ENCODE measurements at regions not wholly inside any gene's neighbourhood (a gene's known extent, or its start where the extent isn't known, plus 50 kb on each side); places are given as distances from the start of the nearest gene placed in this dataset.

DNA sequence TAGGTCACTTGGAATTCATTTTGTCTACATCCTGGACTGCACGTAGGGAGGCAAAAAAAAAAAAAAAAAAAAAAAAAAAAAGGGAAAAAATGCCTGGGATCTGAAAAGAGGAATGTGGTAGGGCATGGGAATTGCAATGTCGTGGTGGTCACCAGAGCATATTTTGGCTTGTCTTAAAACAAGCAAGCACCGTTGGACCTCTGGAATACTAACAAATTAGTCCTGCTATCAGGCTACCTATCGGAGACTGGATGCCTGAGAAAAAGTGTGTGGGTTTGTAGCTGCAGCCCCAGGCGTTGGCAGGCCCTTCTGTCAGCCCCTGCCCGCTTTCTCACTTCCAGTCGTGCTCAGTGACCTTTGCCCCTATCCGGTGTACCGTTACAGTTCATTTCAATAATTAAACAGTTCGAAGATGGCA, 588.5 kb upstream of the ZEB2 start:
- TF ChIP-seq, protein P1, sequence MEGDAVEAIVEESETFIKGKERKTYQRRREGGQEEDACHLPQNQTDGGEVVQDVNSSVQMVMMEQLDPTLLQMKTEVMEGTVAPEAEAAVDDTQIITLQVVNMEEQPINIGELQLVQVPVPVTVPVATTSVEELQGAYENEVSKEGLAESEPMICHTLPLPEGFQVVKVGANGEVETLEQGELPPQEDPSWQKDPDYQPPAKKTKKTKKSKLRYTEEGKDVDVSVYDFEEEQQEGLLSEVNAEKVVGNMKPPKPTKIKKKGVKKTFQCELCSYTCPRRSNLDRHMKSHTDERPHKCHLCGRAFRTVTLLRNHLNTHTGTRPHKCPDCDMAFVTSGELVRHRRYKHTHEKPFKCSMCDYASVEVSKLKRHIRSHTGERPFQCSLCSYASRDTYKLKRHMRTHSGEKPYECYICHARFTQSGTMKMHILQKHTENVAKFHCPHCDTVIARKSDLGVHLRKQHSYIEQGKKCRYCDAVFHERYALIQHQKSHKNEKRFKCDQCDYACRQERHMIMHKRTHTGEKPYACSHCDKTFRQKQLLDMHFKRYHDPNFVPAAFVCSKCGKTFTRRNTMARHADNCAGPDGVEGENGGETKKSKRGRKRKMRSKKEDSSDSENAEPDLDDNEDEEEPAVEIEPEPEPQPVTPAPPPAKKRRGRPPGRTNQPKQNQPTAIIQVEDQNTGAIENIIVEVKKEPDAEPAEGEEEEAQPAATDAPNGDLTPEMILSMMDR (IDR thresholded peaks at IDR 0.05): no peak
- Histone ChIP-seq H2AFZ (no peak overlapping the region), H3K79me2 (no peaks in the 10 kb centered on the region), H3K4me3 (ENCODE audit: low read depth, low read length) (no peak overlapping the region), H3K27me3 (ENCODE audit: control insufficient read depth, insufficient read depth, low read length) (no peaks in the 10 kb centered on the region), H3K4me2 (ENCODE audit: low read length) (no peak overlapping the region), H3K9me3 (ENCODE audit: control insufficient read depth, low read length) (no peaks in the 10 kb centered on the region), H3K4me1 (no peaks in the 10 kb centered on the region), H3K9ac (no peak overlapping the region), H3K27ac (no peak overlapping the region), H3K36me3 (ENCODE audit: control insufficient read depth, insufficient read depth, low read length) (no peaks in the 10 kb centered on the region)

DNA sequence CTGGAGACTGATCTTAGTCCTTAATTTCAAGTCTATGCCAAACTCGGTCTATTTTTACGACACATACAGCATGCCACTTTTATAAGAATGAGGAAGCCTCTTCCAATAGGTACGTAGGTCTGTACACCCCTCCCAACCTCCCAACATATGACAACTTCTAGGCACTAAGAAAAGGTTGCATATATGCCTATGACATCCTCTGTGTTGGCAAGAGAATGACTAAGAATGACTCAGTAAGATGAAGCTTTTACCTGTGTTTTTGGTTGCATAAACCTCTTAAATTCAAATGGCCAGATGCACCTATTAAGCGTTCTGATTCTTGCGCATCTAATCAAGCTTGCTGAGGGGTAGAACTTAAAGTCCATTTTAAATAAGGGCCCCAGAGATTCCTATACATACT, 586.4 kb upstream of the ZEB2 start:
- Histone ChIP-seq H3K4me1 (no peaks in the 10 kb centered on the region), H3K4me3 (ENCODE audit: low read depth, low read length) (no peak overlapping the region), H3K79me2 (no peaks in the 10 kb centered on the region), H2AFZ (no peak overlapping the region), H3K27me3 (ENCODE audit: control insufficient read depth, insufficient read depth, low read length) (no peaks in the 10 kb centered on the region), H3K36me3 (ENCODE audit: control insufficient read depth, insufficient read depth, low read length) (no peaks in the 10 kb centered on the region), H3K4me2 (ENCODE audit: low read length) (no peak overlapping the region), H3K27ac (no peak overlapping the region), H3K9me3 (ENCODE audit: control insufficient read depth, low read length) (no peaks in the 10 kb centered on the region), H3K9ac (no peak overlapping the region)
- TF ChIP-seq, protein P1 (IDR thresholded peaks at IDR 0.05): no peak

DNA sequence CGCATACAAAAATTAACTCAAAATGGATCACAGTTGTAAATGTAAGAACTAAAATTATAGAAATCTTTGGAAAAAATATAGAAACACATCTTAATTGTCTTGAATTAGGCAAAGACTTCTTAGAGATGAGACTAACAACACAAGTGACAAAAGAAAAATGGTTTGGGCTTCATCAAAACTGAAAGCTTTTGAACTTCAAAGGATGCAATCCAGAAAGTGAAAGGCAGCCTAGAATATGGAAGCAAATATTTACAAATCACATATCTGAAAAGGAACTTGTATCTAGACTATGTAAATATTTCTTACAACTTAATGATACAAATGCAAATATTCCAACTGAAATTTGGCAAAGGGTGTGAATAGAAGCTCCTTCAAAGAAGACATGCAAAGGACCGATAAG, 582.8 kb upstream of the ZEB2 start:
- Histone ChIP-seq H3K4me2 (ENCODE audit: low read length) (no peak overlapping the region), H3K4me1 (no peaks in the 10 kb centered on the region), H2AFZ (no peak overlapping the region), H3K79me2 (no peaks in the 10 kb centered on the region), H3K27me3 (ENCODE audit: control insufficient read depth, insufficient read depth, low read length) (no peaks in the 10 kb centered on the region), H3K9me3 (ENCODE audit: control insufficient read depth, low read length) (no peaks in the 10 kb centered on the region), H3K4me3 (ENCODE audit: low read depth, low read length) (no peak overlapping the region), H3K36me3 (ENCODE audit: control insufficient read depth, insufficient read depth, low read length) (no peaks in the 10 kb centered on the region), H3K27ac (no peak overlapping the region), H3K9ac (no peak overlapping the region)
- TF ChIP-seq, protein P1 (IDR thresholded peaks at IDR 0.05): no peak

DNA sequence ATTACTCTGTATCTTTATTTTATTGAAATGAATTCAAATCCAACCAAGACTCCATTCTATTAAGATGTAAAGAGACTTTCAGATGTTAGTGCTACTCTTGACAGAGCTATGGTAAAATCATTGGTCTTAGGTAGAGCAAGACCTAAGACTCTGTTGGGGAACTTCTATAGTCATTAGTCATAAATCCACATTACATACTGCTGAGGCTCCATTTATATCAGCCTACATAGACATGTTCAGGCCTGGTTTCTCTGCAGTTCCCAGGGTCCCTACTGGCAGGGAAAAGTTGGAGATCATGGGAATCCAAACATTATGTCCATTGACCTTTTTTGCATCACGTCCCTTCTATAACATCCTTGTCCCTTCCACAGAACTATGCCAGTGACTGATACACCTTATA, 580.4 kb upstream of the ZEB2 start:
- TF ChIP-seq, protein P1 (IDR thresholded peaks at IDR 0.05): no peak
- Histone ChIP-seq H3K27me3 (ENCODE audit: control insufficient read depth, insufficient read depth, low read length) (no peaks in the 10 kb centered on the region), H3K9me3 (ENCODE audit: control insufficient read depth, low read length) (no peaks in the 10 kb centered on the region), H2AFZ (no peak overlapping the region), H3K4me1 (no peaks in the 10 kb centered on the region), H3K4me3 (ENCODE audit: low read depth, low read length) (no peak overlapping the region), H3K79me2 (no peaks in the 10 kb centered on the region), H3K36me3 (ENCODE audit: control insufficient read depth, insufficient read depth, low read length) (no peaks in the 10 kb centered on the region), H3K4me2 (ENCODE audit: low read length) (no peak overlapping the region), H3K9ac (no peak overlapping the region), H3K27ac (no peak overlapping the region)

DNA sequence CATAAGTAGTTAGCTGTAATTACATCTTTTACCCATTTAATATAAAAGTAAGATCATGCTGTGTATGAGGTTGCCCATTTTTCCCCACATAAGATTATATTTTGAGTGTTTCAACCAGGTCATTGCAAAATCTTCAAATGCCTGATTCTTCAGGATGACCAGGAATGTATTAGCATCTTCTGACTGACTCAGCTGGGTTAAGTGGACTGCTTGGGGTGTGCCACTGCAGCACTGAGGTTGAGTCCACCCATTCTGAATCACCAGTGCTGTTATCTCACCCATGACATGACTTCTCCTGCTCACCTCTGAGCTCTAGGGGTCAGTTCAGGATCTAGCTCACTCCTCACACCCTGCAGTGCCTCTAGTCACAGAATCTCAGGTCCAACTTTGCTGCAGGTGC, 576.7 kb upstream of the ZEB2 start:
- no peak overlapping the region for H3K9ac ChIP-seq
- H3K4me2 ChIP-seq (ENCODE audit: low read length): no peak overlapping the region
- no peak overlapping the region for H2AFZ ChIP-seq
- H3K27ac ChIP-seq: no peak overlapping the region
- no peaks in the 10 kb centered on the region for H3K27me3 ChIP-seq (ENCODE audit: control insufficient read depth, insufficient read depth, low read length)
- H3K9me3 ChIP-seq (ENCODE audit: control insufficient read depth, low read length): no peaks in the 10 kb centered on the region
- TF ChIP-seq, protein P1 (IDR thresholded peaks at IDR 0.05): no peak
- no peaks in the 10 kb centered on the region for H3K4me1 ChIP-seq
- no peak overlapping the region for H3K4me3 ChIP-seq (ENCODE audit: low read depth, low read length)
- no peaks in the 10 kb centered on the region for H3K36me3 ChIP-seq (ENCODE audit: control insufficient read depth, insufficient read depth, low read length)
- H3K79me2 ChIP-seq: no peaks in the 10 kb centered on the region

Data from parathyroid adenoma (tissue), 2 donors.